K562 (cell line): ENCODE measurements at regions not wholly inside any gene's neighbourhood (a gene's known extent, or its start where the extent isn't known, plus 50 kb on each side); places are given as distances from the start of the nearest gene placed in this dataset.

Experiments used
- BRF1 ChIP-seq: IDR thresholded peaks from 3 replicates; pipeline ENCODE4 v1.6.1; 2011; ENCODE audit warnings: borderline replicate concordance, mild to moderate bottlenecking; ENCODE audit not compliant: insufficient read length; ENCODE audit errors: extremely low read depth
- CREM ChIP-seq: IDR thresholded peaks from 2 replicates; pipeline ENCODE4 v1.6.1; 2014; ENCODE audit warnings: antibody characterized with exemption, low read depth
- CTCF ChIP-seq, 3 experiments: IDR thresholded peaks in 2 of 3; conservative IDR thresholded peaks in 1 of 3; 2 replicates each; pipeline ENCODE4 v1.5.1; 2011 to 2012; ENCODE audit warnings: low read length in 3 of 3, mild to moderate bottlenecking in 3 of 3, control low read depth in 2 of 3, improper control_type of control experiment in 1 of 3, inconsistent platforms in 1 of 3, low read depth in 1 of 3, mixed read lengths in 1 of 3, moderate library complexity in 1 of 3; ENCODE audit not compliant: insufficient read depth in 2 of 3
- EGR1 ChIP-seq: fragments of 450-650 bp; conservative IDR thresholded peaks from 2 replicates; pipeline ENCODE4 v1.6.1; 2017; ENCODE audit warnings: mild to moderate bottlenecking
- ESRRA ChIP-seq: fragments of 450-650 bp; IDR thresholded peaks from 2 replicates; pipeline ENCODE4 v1.6.1; 2014; ENCODE audit warnings: low read depth, mild to moderate bottlenecking, moderate library complexity, borderline replicate concordance
- MAFK ChIP-seq: IDR thresholded peaks from 2 replicates; pipeline ENCODE4 v1.6.1; 2011; ENCODE audit warnings: low read length, improper control_type of control experiment
- NCOA1 ChIP-seq: fragments of 450-650 bp; IDR thresholded peaks from 2 replicates; pipeline ENCODE4 v1.6.1; 2016; ENCODE audit warnings: low read depth
- USF1 ChIP-seq: sonication (generic); formaldehyde crosslinking; IDR thresholded peaks from 2 replicates; pipeline ENCODE4 v1.9.0; 2022; ENCODE audit warnings: mild to moderate bottlenecking, missing genetic modification reagents
- ZBTB2 ChIP-seq: fragments of 450-650 bp; IDR thresholded peaks from 2 replicates; pipeline ENCODE4 v1.6.1; 2016; ENCODE audit warnings: antibody characterized with exemption
- ZHX1 ChIP-seq: fragments of 150-350 bp; conservative IDR thresholded peaks from 2 replicates; pipeline ENCODE4 v1.6.1; 2014; ENCODE audit warnings: low read length

DNA sequence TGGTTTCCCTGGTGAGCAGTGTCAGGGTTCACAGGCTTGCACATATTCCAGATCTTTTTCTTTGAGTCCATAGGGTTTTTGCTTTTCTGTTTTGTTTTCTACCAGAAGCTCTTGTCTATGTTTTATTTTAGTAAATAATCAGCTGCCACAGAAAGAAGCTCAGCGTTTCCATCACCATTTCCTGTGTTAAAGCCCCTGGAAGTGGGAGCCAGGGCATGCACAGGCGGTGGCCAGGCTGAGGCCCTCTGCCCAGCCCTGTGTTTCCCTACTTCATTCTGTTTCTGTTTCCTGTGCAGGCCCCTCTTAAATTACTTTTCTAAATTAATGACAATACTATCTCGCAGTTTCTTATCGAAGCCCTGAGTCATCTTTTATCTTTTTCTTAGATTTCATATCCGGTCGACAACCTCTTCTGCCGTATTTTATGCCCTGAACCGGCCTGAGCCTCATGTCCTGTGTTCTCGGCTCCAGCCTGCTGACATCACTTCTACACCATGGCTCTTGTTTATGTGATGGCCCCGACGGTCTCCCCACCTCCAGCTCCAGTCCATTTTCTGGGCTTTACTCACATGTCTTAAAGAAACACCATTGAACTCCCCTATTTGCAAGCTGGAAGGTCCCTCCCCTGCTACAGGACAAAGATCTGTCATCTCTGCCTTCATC, 442.2 kb downstream of the TCERG1L start:
- TF ChIP-seq ZHX1: no peak
- no peak for TF ChIP-seq CREM
- TF ChIP-seq MAFK: no peak
- no peak for TF ChIP-seq CTCF (IDR thresholded peaks at IDR 0.05 in 2 of 3, conservative IDR thresholded peaks at IDR 0.05 in 1 of 3; ENCODE audit: insufficient read depth in 2 of 3, low read depth in 1 of 3, low read length in 3 of 3)
- no peak for TF ChIP-seq EGR1
- no peak for TF ChIP-seq USF1 (CRISPR knock-in tag)
- no peak for TF ChIP-seq BRF1
- TF ChIP-seq ZBTB2: no peak
- no peak for TF ChIP-seq ESRRA
- TF ChIP-seq NCOA1: no peak
